Mesothelial cell of epicardium (in vitro differentiated cells): ENCODE measurements at regions not wholly inside any gene's neighbourhood (a gene's known extent, or its start where the extent isn't known, plus 50 kb on each side); places are given as distances from the start of the nearest gene placed in this dataset.

ENCODE experiments used
- DNase-seq, 2 experiments: peaks; one replicate each; pipeline ENCODE4 v3.0.0; 2021; ENCODE audit warnings: low spot score in 2 of 2; ENCODE audit not compliant: unreplicated experiment in 2 of 2
- H3K27ac Mint-ChIP-seq: 2 replicates; pipeline ENCODE4 v1.8.0; 2021; ENCODE audit warnings: mixed read lengths
- H3K27me3 Mint-ChIP-seq: 2 replicates; pipeline ENCODE4 v1.8.0; 2021; ENCODE audit warnings: low read depth, mixed read lengths
- H3K36me3 Mint-ChIP-seq: 2 replicates; pipeline ENCODE4 v1.8.0; 2021; ENCODE audit warnings: mixed read lengths
- H3K4me1 Mint-ChIP-seq: 2 replicates; pipeline ENCODE4 v1.8.0; 2021; ENCODE audit warnings: mixed read lengths
- H3K4me3 Mint-ChIP-seq: 2 replicates; pipeline ENCODE4 v1.8.0; 2021; ENCODE audit warnings: mild to moderate bottlenecking, moderate library complexity, mixed read lengths
- H3K9me3 Mint-ChIP-seq: 2 replicates; pipeline ENCODE4 v1.8.0; 2021; ENCODE audit warnings: mixed read lengths
- TF ChIP-seq, protein P1 (sequence below): fragments of 200-600 bp; sonication (generic); IDR thresholded peaks from one replicate; pipeline ENCODE4 v1.5.0; 2021; ENCODE audit warnings: antibody characterized with exemption; ENCODE audit not compliant: unreplicated experiment

DNA sequence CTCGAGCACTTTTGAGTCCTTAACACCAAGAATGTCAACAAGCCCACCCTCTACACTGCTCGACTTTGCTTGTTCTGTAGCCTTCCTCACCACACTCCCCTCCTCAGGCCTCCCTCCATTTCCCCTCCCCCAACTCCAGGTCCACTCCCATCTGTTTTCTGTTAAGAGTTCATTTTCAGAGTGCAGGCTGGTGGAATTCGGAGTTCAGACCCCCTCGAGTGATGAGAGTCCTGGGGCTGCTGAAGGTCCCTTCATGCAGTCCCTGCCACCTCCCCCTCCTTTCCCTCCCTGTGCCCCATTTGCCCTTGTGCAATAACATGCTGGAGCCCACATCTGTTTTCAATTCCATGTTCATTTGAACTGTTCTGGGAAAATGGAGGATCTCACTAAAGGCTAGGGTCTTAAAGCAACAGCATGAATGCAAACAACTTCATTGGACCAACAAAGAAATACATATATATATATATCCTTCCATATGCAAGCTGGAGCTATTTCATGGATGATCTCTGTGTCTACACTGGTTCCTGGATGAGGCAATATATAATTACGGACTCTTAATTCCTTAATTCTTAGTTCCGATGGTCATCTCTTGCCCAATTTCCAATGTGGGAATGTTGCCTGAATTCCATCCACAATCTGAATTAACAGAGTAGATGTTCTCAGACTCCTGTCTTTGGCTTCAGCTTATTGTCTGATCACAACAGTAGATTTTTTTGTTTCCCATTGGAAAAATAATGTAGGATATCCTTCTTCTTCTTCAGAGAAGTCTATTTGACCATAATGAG lies 340.4 kb downstream of the ETS1 start:
- Mint-ChIP-seq H3K4me1 (peaks cover 49% of the 10 kb centered on the region), H3K4me3 (peak overlapping the region; percentile 31), H3K27ac (peak overlapping the region; percentile 76), H3K9me3 (no peaks in the 10 kb centered on the region), H3K36me3 (no peaks in the 10 kb centered on the region), H3K27me3 (no peaks in the 10 kb centered on the region)
- no peak for DNase-seq
- TF ChIP-seq, protein P1, sequence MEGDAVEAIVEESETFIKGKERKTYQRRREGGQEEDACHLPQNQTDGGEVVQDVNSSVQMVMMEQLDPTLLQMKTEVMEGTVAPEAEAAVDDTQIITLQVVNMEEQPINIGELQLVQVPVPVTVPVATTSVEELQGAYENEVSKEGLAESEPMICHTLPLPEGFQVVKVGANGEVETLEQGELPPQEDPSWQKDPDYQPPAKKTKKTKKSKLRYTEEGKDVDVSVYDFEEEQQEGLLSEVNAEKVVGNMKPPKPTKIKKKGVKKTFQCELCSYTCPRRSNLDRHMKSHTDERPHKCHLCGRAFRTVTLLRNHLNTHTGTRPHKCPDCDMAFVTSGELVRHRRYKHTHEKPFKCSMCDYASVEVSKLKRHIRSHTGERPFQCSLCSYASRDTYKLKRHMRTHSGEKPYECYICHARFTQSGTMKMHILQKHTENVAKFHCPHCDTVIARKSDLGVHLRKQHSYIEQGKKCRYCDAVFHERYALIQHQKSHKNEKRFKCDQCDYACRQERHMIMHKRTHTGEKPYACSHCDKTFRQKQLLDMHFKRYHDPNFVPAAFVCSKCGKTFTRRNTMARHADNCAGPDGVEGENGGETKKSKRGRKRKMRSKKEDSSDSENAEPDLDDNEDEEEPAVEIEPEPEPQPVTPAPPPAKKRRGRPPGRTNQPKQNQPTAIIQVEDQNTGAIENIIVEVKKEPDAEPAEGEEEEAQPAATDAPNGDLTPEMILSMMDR, result no peak

GRCh38 chr11:128246364-128246801 lies 341.0 kb downstream of the ETS1 start:
- TF ChIP-seq, protein P1, result no peak
- Mint-ChIP-seq H3K27ac (peak overlapping the region; percentile 76), H3K27me3 (no peaks in the 10 kb centered on the region), H3K4me1 (peaks cover 44% of the 10 kb centered on the region), H3K4me3 (peak overlapping the region; percentile 31), H3K9me3 (no peaks in the 10 kb centered on the region), H3K36me3 (no peaks in the 10 kb centered on the region)
- DNase-seq, result no peak

DNA sequence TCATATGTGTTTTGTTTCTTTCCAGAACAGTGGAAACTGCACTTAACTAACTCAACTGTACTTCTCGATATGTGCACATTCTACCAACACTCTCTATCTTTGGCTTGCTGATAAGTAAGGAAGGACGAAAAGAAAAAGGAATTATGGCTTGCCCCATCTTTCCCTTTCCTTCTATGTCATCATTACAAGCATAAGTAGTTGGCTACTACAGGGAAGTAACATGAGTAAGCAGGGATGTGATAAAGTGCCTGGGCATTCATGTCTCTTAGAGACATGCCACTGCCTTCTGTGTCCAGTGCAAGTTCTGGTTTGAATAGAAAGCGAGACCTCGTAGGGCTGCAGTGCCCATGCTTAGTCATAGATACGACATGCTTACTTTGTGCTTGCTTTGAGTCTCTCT lies 342.5 kb downstream of the ETS1 start:
- no peak for DNase-seq
- TF ChIP-seq, protein P1, result no peak
- no peak overlapping the region for H3K4me3 Mint-ChIP-seq
- H3K27ac Mint-ChIP-seq, result no peak overlapping the region
- no peaks in the 10 kb centered on the region for H3K27me3 Mint-ChIP-seq
- H3K4me1 Mint-ChIP-seq, result peaks cover 41% of the 10 kb centered on the region
- H3K36me3 Mint-ChIP-seq, result no peaks in the 10 kb centered on the region
- H3K9me3 Mint-ChIP-seq, result no peaks in the 10 kb centered on the region

GRCh38 chr11:128242451-128242850 lies 344.9 kb downstream of the ETS1 start:
- Mint-ChIP-seq H3K9me3 (no peaks in the 10 kb centered on the region), H3K27me3 (no peaks in the 10 kb centered on the region), H3K36me3 (no peaks in the 10 kb centered on the region), H3K27ac (no peak overlapping the region), H3K4me1 (peaks cover 56% of the 10 kb centered on the region), H3K4me3 (no peak overlapping the region)
- TF ChIP-seq, protein P1, result no peak
- DNase-seq, result no peak

DNA sequence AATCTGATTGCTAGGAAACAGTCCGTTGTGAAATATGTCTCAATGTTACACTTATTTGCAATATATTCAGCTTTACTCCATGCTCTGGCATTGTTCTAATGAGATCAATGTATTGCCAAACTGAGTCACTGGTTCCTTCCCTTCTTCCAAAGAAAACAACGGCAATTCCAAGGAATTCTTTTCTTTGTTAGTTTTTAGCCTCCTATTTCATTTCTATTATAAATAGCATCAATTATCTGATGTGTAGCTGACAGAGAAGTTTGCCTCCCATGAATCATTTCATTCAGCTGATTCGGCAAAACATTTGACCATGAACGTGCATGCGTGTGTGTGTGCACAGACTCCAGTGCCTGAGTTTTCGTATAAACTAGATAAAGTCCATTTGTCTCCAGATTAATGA lies 346.8 kb downstream of the ETS1 start:
- no peak for DNase-seq
- TF ChIP-seq, protein P1, result no peak
- peaks cover 50% of the 10 kb centered on the region for H3K4me1 Mint-ChIP-seq
- no peaks in the 10 kb centered on the region for H3K27me3 Mint-ChIP-seq
- no peaks in the 10 kb centered on the region for H3K36me3 Mint-ChIP-seq
- H3K27ac Mint-ChIP-seq, result no peak overlapping the region
- no peaks in the 10 kb centered on the region for H3K9me3 Mint-ChIP-seq
- no peak overlapping the region for H3K4me3 Mint-ChIP-seq
